Effector memory CD8-positive, alpha-beta T cell (primary cell): ENCODE measurements at regions not wholly inside any gene's neighbourhood (a gene's known extent, or its start where the extent isn't known, plus 50 kb on each side); places are given as distances from the start of the nearest gene placed in this dataset.

Experiments used
- ATAC-seq: fragments of 150-1000 bp; cut with Tn5 transposase; replicated peaks from 2 replicates; pipeline ENCODE4 v1.10.0; 2021; ENCODE audit warnings: mild to moderate bottlenecking, moderate library complexity
- DNase-seq, 3 experiments: peaks; one replicate each; pipeline ENCODE4 v3.0.0; 2021
- H3K27ac Mint-ChIP-seq, 2 donors: one replicate each; pipeline ENCODE4 v1.8.0; 2022; ENCODE audit warnings: mild to moderate bottlenecking in 2 of 2, mixed read lengths in 2 of 2, moderate library complexity in 2 of 2
- H3K27me3 Mint-ChIP-seq, 2 donors: one replicate each; pipeline ENCODE4 v1.8.0; 2022; ENCODE audit warnings: mixed read lengths in 2 of 2
- H3K36me3 Mint-ChIP-seq: one replicate; pipeline ENCODE4 v1.8.0; 2022; ENCODE audit warnings: mild to moderate bottlenecking, moderate library complexity, mixed read lengths; ENCODE audit not compliant: insufficient read depth
- H3K4me1 Mint-ChIP-seq, 2 donors: one replicate each; pipeline ENCODE4 v1.8.0; 2022; ENCODE audit warnings: low read depth in 2 of 2, mixed read lengths in 2 of 2
- H3K4me3 Mint-ChIP-seq, 2 donors: one replicate each; pipeline ENCODE4 v1.8.0; 2022; ENCODE audit warnings: mild to moderate bottlenecking in 2 of 2, mixed read lengths in 2 of 2, moderate library complexity in 2 of 2
- H3K9me3 Mint-ChIP-seq, 2 donors: one replicate each; pipeline ENCODE4 v1.8.0; 2022; ENCODE audit warnings: mixed read lengths in 2 of 2

- ATAC-seq (no peak), DNase-seq (no peak)
- Mint-ChIP-seq H3K27ac (peak overlapping the region; percentile 89), H3K4me3 (peak overlapping the region; percentile 74 to 79), H3K27me3 (no peaks in the 10 kb centered on the region), H3K9me3 (no peaks in the 10 kb centered on the region), H3K36me3 (peaks cover 2% of the 10 kb centered on the region), H3K4me1 (peaks cover 16 to 36% of the 10 kb centered on the region in 2 donors)
These were observed 55.3 kb upstream of the DPH5 start for GRCh38 chr1:101080859-101081258.

GRCh38 chr1:101079341-101079740 is 53.8 kb upstream of the DPH5 start:
- no peaks in the 10 kb centered on the region for H3K9me3 Mint-ChIP-seq
- ATAC-seq (no peak), DNase-seq (no peak)
- H3K27me3 Mint-ChIP-seq: no peaks in the 10 kb centered on the region
- no peak overlapping the region for H3K27ac Mint-ChIP-seq
- peaks cover 16 to 30% of the 10 kb centered on the region in 2 donors for H3K4me1 Mint-ChIP-seq
- no peak overlapping the region for H3K4me3 Mint-ChIP-seq
- H3K36me3 Mint-ChIP-seq: peaks cover 2% of the 10 kb centered on the region

- ATAC-seq (no peak), DNase-seq (no peak)
- H3K4me3 Mint-ChIP-seq: no peak overlapping the region
- H3K36me3 Mint-ChIP-seq: peaks cover 2% of the 10 kb centered on the region
- H3K4me1 Mint-ChIP-seq: peaks cover 16 to 21% of the 10 kb centered on the region in 2 donors
- H3K9me3 Mint-ChIP-seq: no peaks in the 10 kb centered on the region
- no peaks in the 10 kb centered on the region for H3K27me3 Mint-ChIP-seq
- no peak overlapping the region for H3K27ac Mint-ChIP-seq
These were observed 52.3 kb upstream of the DPH5 start for GRCh38 chr1:101077849-101078248.

DNA sequence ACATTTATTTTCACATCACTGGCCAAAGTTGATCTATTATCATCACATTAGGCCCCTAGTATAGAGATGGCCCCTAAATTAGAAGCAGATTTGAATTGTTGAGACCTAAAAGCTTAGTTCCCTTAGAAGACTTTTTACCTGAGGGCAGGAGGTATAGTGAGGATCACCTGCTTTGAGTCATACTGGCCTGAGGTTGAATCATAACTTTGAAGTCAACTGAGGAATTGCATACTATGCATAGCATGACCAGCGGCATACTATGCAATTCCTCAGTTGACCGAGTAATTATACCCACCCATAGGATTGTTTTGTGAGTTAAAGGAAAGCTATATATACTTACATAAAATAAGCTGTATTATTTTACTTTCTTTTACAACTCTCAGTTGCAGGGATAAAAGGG is 50.3 kb upstream of the DPH5 start:
- DNase-seq: no peak
- Mint-ChIP-seq H3K27ac (no peak overlapping the region), H3K9me3 (no peaks in the 10 kb centered on the region), H3K4me1 (peaks cover 4 to 5% of the 10 kb centered on the region in 2 donors), H3K36me3 (no peaks in the 10 kb centered on the region), H3K27me3 (no peaks in the 10 kb centered on the region), H3K4me3 (no peak overlapping the region)
- no peak for ATAC-seq
